AG09309 (cell line): ENCODE measurements at regions not wholly inside any gene's neighbourhood (a gene's known extent, or its start where the extent isn't known, plus 50 kb on each side); places are given as distances from the start of the nearest gene placed in this dataset.
"Not testable (repeated sequence)": the region's sequence is repeated elsewhere in the genome, so short reads cannot be mapped to it uniquely, and the experiment has no call there.

Source experiments
- DNase-seq: peaks from one replicate; pipeline ENCODE4 v3.0.0-alpha.2; 2010; ENCODE audit warnings: low read depth
- H3K4me3 ChIP-seq: 2 replicates; pipeline ENCODE4 v1.5.1; 2011; ENCODE audit warnings: mild to moderate bottlenecking, low read depth, low read length, moderate library complexity; ENCODE audit not compliant: control insufficient read depth
- CTCF ChIP-seq: IDR thresholded peaks from 2 replicates; pipeline ENCODE4 v1.5.1; 2011; ENCODE audit warnings: mild to moderate bottlenecking, low read depth, low read length, inconsistent platforms; ENCODE audit not compliant: insufficient read depth, control insufficient read depth; ENCODE audit errors: missing control alignments

- no peak overlapping the region for H3K4me3 ChIP-seq
- DNase-seq, result no peak
- no peak for TF ChIP-seq CTCF
Measured at GRCh38 chr7:106736123-106736507, 75.2 kb upstream of the CCDC71L start.

GRCh38 chr7:106736508-106737201 lies 75.7 kb upstream of the CCDC71L start:
- H3K4me3 ChIP-seq, result no peak overlapping the region

GRCh38 chr7:106737202-106737562 lies 76.2 kb upstream of the CCDC71L start:
- no peak overlapping the region for H3K4me3 ChIP-seq
- peak; percentile 52 for TF ChIP-seq CTCF
- no peak for DNase-seq

More at GRCh38 chr7:106736508-106737201, 75.7 kb upstream of the CCDC71L start:
- peak; percentile 87 for TF ChIP-seq CTCF
- peak; percentile 75 for DNase-seq

GRCh38 chr7:106740806-106741205 lies 79.8 kb upstream of the CCDC71L start:
- DNase-seq, result no peak
- no peak for TF ChIP-seq CTCF
- no peak overlapping the region for H3K4me3 ChIP-seq

- TF ChIP-seq CTCF, result no peak
- no peak overlapping the region for H3K4me3 ChIP-seq
- DNase-seq, result no peak
Measured at GRCh38 chr7:106744563-106745091, 83.7 kb upstream of the CCDC71L start.

- not testable (repeated sequence) for DNase-seq, H3K4me3 ChIP-seq
Measured at GRCh38 chr7:106747301-106747700, 86.3 kb upstream of the CCDC71L start.

- H3K4me3 ChIP-seq, result no peak overlapping the region
- TF ChIP-seq CTCF, result no peak
- DNase-seq, result no peak
Measured at GRCh38 chr7:106747804-106748203, 86.8 kb upstream of the CCDC71L start.
